Chondrocyte (in vitro differentiated cells): ENCODE measurements at regions not wholly inside any gene's neighbourhood (a gene's known extent, or its start where the extent isn't known, plus 50 kb on each side); places are given as distances from the start of the nearest gene placed in this dataset.

Experiments used
- DNase-seq: peaks from one replicate; pipeline ENCODE4 v3.0.0; 2021; ENCODE audit warnings: mixed read lengths, low spot score
- H3K27ac Mint-ChIP-seq: one replicate; pipeline ENCODE4 v1.8.0; 2021; ENCODE audit warnings: mild to moderate bottlenecking, moderate library complexity, mixed read lengths; ENCODE audit not compliant: unreplicated experiment
- H3K27me3 Mint-ChIP-seq: 2 replicates; pipeline ENCODE4 v1.8.0; 2021; ENCODE audit warnings: low read depth, mixed read lengths
- H3K36me3 Mint-ChIP-seq: 2 replicates; pipeline ENCODE4 v1.8.0; 2021; ENCODE audit warnings: low read depth, mixed read lengths
- H3K4me1 Mint-ChIP-seq: 2 replicates; pipeline ENCODE4 v1.8.0; 2021; ENCODE audit warnings: low read depth, mild to moderate bottlenecking, mixed read lengths
- H3K4me3 Mint-ChIP-seq: one replicate; pipeline ENCODE4 v1.8.0; 2021; ENCODE audit warnings: mild to moderate bottlenecking, moderate library complexity, mixed read lengths; ENCODE audit not compliant: unreplicated experiment
- H3K9me3 Mint-ChIP-seq: 2 replicates; pipeline ENCODE4 v1.8.0; 2021; ENCODE audit warnings: low read depth, mixed read lengths
- TF ChIP-seq, protein P1 (sequence below): fragments of 200-600 bp; sonication (generic); IDR thresholded peaks from 2 replicates; pipeline ENCODE4 v1.5.0; 2021; ENCODE audit warnings: antibody characterized with exemption, mild to moderate bottlenecking, moderate library complexity

DNA sequence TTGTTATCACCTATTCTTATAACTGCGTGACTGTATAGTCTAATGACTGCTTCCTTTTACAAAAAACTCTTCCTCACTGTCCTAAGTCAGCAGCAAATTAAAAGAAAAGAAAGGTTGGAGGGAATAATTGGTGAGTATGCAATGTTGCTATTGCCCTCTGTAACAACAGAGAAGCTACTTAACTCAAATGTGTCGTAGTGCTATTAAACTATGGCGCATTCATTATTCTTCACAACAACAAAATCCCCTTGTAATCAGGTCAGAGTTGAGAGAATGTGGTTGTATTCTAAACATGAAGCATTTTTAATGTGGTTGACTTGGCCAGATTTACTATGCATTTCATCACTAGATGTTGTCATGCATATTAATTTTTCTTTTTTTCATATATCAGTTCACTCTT lies 897.8 kb upstream of the PHF14 start:
- TF ChIP-seq, protein P1, sequence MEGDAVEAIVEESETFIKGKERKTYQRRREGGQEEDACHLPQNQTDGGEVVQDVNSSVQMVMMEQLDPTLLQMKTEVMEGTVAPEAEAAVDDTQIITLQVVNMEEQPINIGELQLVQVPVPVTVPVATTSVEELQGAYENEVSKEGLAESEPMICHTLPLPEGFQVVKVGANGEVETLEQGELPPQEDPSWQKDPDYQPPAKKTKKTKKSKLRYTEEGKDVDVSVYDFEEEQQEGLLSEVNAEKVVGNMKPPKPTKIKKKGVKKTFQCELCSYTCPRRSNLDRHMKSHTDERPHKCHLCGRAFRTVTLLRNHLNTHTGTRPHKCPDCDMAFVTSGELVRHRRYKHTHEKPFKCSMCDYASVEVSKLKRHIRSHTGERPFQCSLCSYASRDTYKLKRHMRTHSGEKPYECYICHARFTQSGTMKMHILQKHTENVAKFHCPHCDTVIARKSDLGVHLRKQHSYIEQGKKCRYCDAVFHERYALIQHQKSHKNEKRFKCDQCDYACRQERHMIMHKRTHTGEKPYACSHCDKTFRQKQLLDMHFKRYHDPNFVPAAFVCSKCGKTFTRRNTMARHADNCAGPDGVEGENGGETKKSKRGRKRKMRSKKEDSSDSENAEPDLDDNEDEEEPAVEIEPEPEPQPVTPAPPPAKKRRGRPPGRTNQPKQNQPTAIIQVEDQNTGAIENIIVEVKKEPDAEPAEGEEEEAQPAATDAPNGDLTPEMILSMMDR, result no peak
- DNase-seq, result no peak
- H3K27me3 Mint-ChIP-seq, result no peaks in the 10 kb centered on the region
- H3K4me1 Mint-ChIP-seq, result peaks cover 3% of the 10 kb centered on the region
- H3K27ac Mint-ChIP-seq, result no peak overlapping the region
- H3K4me3 Mint-ChIP-seq, result no peak overlapping the region
- no peaks in the 10 kb centered on the region for H3K36me3 Mint-ChIP-seq
- H3K9me3 Mint-ChIP-seq, result no peaks in the 10 kb centered on the region

DNA sequence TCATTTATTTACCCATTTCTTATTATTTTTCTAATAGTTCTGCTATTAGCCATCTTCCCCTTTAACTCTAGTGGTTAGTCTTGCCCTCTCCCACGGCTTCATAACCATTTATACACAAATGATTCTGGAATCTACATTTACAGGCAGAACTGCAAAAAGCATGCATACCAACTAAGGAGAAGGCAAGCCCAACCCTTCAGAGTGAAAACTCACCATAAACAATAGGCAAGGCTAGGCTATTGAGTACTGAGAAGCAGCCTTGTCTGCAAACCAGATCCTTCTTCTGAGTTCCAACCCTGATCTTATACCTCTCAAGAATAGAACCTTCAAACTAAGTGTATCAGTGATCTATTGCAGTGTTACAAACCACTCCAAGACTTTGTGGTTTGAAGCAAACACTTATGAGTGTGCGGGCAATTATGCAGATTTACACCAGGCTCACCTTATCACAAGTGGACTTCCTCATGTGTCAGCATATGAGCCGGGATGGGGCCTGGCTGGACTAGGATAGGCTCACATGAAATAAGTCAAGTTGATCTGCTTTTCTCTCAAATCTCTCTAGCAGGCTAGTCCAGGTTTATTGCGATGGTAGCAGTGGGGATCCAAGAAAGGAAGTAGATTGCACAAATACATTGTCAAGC lies 896.9 kb upstream of the PHF14 start:
- H3K4me1 Mint-ChIP-seq, result peaks cover 3% of the 10 kb centered on the region
- DNase-seq, result no peak
- no peaks in the 10 kb centered on the region for H3K9me3 Mint-ChIP-seq
- H3K4me3 Mint-ChIP-seq, result no peak overlapping the region
- no peaks in the 10 kb centered on the region for H3K27me3 Mint-ChIP-seq
- H3K27ac Mint-ChIP-seq, result no peak overlapping the region
- TF ChIP-seq, protein P1, result no peak
- H3K36me3 Mint-ChIP-seq, result no peaks in the 10 kb centered on the region

DNA sequence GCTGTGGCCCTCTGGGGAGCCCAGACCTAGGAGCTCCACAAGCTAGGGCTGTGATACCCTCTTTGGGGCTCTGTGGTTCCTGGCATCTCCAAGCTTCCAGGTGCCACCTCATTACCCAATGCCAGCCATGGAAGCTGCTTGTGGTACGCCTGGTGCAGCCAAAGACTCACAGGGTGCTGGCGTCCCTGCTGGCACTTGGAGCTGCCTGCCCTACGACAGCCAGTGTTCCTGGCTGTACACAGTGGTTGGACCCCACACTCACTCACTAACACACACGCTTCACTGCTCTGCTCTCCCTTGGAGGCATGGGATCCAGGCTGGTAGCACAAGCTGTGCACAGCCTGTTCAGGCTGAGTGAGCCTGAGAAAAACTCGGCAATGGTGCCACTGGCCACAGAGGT lies 894.1 kb upstream of the PHF14 start:
- TF ChIP-seq, protein P1, result no peak
- Mint-ChIP-seq H3K4me3 (no peak overlapping the region), H3K27me3 (no peaks in the 10 kb centered on the region), H3K36me3 (no peaks in the 10 kb centered on the region), H3K27ac (no peak overlapping the region), H3K9me3 (no peaks in the 10 kb centered on the region), H3K4me1 (peaks cover 3% of the 10 kb centered on the region)
- DNase-seq, result peak; percentile 28

DNA sequence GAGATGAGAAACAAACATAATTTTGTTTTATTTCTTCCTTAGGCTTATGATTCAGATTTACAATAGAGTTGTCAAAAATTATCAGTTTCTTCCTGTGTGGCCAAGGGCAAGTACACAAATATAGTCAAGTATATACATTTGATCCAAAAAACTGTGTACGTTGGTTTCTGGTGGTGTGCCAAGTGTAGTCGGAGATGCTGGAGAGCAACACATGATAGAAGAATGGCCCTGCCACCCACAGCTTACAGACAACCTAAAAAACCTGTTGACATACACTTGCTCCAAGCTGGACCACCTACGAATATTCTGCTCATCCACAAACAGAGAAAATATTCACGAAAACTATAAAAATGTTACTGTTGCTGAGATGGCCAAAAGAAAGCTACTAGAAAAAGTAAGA lies 890.8 kb upstream of the PHF14 start:
- TF ChIP-seq, protein P1, result no peak
- no peaks in the 10 kb centered on the region for H3K27me3 Mint-ChIP-seq
- peaks cover 3% of the 10 kb centered on the region for H3K9me3 Mint-ChIP-seq
- H3K27ac Mint-ChIP-seq, result no peak overlapping the region
- no peaks in the 10 kb centered on the region for H3K4me1 Mint-ChIP-seq
- DNase-seq, result no peak
- no peaks in the 10 kb centered on the region for H3K36me3 Mint-ChIP-seq
- H3K4me3 Mint-ChIP-seq, result no peak overlapping the region

DNA sequence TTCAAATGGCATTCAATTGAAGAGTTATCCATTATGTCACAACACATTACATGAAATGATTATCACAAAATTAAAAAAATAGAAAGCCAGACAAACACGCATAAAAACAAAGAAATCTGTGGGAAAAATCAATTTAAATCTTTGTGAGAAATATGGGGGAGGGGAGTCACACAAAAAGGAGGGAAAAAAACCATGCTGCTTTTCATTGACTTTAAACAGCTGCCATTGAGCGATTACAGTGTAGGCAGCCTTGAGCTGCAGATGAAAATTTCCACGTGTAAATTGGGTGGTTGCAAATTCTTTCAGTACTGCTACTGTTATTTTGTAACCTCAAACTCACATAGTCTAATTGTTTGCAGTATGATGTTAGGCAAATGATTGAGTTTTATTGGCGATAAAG lies 889.9 kb upstream of the PHF14 start:
- Mint-ChIP-seq H3K27ac (no peak overlapping the region), H3K36me3 (no peaks in the 10 kb centered on the region), H3K4me3 (no peak overlapping the region), H3K27me3 (no peaks in the 10 kb centered on the region), H3K4me1 (no peaks in the 10 kb centered on the region), H3K9me3 (peaks cover 3% of the 10 kb centered on the region)
- TF ChIP-seq, protein P1, result no peak
- no peak for DNase-seq
